ENCODE measurements at regions not wholly inside any gene's neighbourhood (a gene's known extent, or its start where the extent isn't known, plus 50 kb on each side); places are given as distances from the start of the nearest gene placed in this dataset.

DNA sequence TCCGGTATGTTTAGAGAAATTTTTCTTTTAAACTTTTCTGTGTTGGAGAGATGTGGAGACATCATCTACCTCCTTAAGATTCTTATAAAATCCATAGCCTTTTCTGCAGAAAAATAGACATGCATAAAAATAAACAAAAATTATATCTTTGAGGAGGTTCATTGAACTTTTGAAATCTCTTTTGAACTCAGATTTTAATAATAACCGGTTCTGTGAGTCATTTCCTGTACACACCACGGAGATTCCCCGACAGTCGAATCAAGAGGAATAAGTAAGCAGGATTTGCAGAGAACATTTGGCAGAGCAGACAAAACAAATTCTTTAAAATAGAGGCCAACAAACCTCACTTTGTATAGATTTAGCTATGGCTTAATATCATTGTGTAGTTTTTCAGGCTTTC, 918.7 kb upstream of the POU3F4 start:
- no peak for ATAC-seq
- POLR2A ChIA-PET: no interaction called here

DNA sequence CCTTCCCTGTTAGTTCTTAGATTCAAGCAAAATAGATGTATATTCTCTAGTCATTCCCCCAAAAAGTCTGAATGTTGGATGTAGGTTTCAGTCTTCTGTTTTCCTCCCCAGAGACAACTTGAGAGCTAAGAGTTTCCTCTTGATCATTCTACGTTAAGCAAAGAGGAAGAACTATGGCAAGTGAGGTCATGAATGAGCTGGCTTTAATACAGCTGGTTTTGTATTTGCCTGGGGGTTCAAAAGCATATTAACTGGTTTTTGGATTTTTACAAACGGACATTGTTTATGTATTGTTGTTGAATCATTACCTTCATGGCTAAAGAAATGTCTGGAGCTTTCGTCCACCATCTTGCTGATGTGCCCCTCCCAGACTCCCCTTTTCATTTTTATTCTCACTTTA, 916.7 kb upstream of the POU3F4 start:
- Histone ChIP-seq H3K4me1 (no peaks in the 10 kb centered on the region), H3K4me2 (no peak overlapping the region), H3K27ac (no peak overlapping the region), H3K4me3 (no peak overlapping the region), H3K9me3 (no peaks in the 10 kb centered on the region)
- 25% methylated on average over 3 of the region's 3 CpGs for WGBS (ENCODE audit: missing lambda C conversion rate)
- ATAC-seq: no peak
- ChIA-PET POLR2A (no interaction called here), CTCF (no interaction called here)
- no peak for DNase-seq (ENCODE audit: low read depth in 1 of 2, low spot score in 1 of 2)
- FAIRE-seq: peak; percentile 96
- TF ChIP-seq HDAC2 (IDR thresholded peaks at IDR 0.05) (no peak), EHF (CRISPR knock-in tag; IDR thresholded peaks at IDR 0.05) (no peak), NPAS2 (CRISPR knock-in tag; IDR thresholded peaks at IDR 0.05; ENCODE audit: borderline replicate concordance) (no peak), HOXB5 (CRISPR knock-in tag; IDR thresholded peaks at IDR 0.05) (no peak), MYC (IDR thresholded peaks at IDR 0.05; ENCODE audit: borderline replicate concordance, low read length) (no peak), SMC3 (IDR thresholded peaks at IDR 0.05) (no peak), FOSB (CRISPR knock-in tag; IDR thresholded peaks at IDR 0.05) (no peak), GATA3 (IDR thresholded peaks at IDR 0.05; ENCODE audit: borderline replicate concordance) (no peak), CBX8 (IDR thresholded peaks at IDR 0.05) (no peak)
- TF ChIP-seq, protein P1, sequence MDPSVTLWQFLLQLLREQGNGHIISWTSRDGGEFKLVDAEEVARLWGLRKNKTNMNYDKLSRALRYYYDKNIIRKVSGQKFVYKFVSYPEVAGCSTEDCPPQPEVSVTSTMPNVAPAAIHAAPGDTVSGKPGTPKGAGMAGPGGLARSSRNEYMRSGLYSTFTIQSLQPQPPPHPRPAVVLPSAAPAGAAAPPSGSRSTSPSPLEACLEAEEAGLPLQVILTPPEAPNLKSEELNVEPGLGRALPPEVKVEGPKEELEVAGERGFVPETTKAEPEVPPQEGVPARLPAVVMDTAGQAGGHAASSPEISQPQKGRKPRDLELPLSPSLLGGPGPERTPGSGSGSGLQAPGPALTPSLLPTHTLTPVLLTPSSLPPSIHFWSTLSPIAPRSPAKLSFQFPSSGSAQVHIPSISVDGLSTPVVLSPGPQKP (IDR thresholded peaks at IDR 0.05; ENCODE audit: low read depth, low read length): no peak

More for the DNA sequence above, 918.7 kb upstream of the POU3F4 start:
- Histone ChIP-seq H3K4me2 (peak overlapping the region; percentile 49; the same call in 2 of the 3 replicates), H3K27ac (no peak overlapping the region), H3K9me3 (no peaks in the 10 kb centered on the region), H3K4me1 (no peaks in the 10 kb centered on the region), H3K4me3 (no peak overlapping the region)
- CTCF ChIA-PET: no interaction called here
- FAIRE-seq: peak; percentile 88
- DNase-seq (ENCODE audit: low read depth in 1 of 2, low spot score in 1 of 2): peak; percentile 1
- TF ChIP-seq POLR2A (IDR thresholded peaks at IDR 0.05; ENCODE audit: low read length): no peak
- no peak for TF ChIP-seq SMC3 (IDR thresholded peaks at IDR 0.05)
- TF ChIP-seq FOSL2 (IDR thresholded peaks at IDR 0.05): 0 out of 2 replicates have a peak, but pooled peaks have one; percentile 21
- TF ChIP-seq FOSL2 (CRISPR knock-in tag; IDR thresholded peaks at IDR 0.05): no peak
- no peak for TF ChIP-seq HDAC2 (IDR thresholded peaks at IDR 0.05)
- TF ChIP-seq GATA3 (IDR thresholded peaks at IDR 0.05; ENCODE audit: borderline replicate concordance): no peak
- 15% methylated on average over 5 of the region's 5 CpGs for WGBS (ENCODE audit: missing lambda C conversion rate)

DNA sequence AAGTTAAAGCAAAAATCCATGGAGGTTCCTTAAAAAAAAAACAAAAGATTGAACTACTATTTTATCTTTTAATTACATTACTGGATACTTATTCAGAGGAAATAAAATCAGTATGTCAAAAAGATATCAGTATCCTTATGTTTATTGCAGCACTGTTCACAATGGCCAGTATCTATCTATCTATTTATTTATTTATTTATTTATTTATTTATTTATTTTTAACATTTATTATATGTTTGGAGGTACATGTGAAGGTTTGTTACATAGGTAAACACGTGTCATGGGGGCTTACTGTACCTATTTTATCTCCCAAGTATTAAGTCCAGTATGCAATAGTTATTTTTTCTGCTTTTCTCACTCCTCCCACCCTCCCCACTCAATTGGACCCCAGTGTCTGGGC, 881.1 kb upstream of the POU3F4 start:
- FAIRE-seq (no peak), ATAC-seq (no peak), DNase-seq (ENCODE audit: low read depth in 1 of 2, low spot score in 1 of 2) (no peak)
- no peaks in the 10 kb centered on the region for H3K4me1 ChIP-seq
- TF ChIP-seq HOXA7 (CRISPR knock-in tag; IDR thresholded peaks at IDR 0.05) (no peak), EHF (CRISPR knock-in tag; IDR thresholded peaks at IDR 0.05) (no peak)
- CTCF ChIA-PET: no interaction called here
- POLR2A ChIA-PET: no interaction called here
- no peaks in the 10 kb centered on the region for H3K9me3 ChIP-seq
- WGBS (ENCODE audit: missing lambda C conversion rate): 3% methylated on average over 1 of the region's 1 CpG
- no peak overlapping the region for H3K27ac ChIP-seq
- H3K4me3 ChIP-seq: no peak overlapping the region
- H3K4me2 ChIP-seq: no peak overlapping the region

DNA sequence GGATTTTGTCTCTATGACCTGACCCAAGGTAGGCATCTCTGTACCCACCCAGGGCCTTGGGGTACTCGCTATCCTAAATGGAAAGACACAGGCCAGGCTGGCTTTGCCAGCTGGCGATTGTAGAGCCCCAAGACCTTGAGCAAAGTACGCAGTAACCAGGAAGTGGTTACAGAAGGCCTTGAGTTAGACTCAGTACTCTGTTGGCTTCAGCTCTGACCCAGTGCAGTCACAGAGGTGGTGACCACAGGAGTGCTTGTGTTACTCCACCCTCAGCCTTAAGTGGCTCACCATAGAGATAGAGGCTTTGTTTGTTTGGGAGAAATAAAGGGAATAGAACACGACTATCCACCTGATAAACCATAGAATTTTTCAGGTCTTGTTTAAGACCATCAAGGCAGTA, 880.5 kb upstream of the POU3F4 start:
- no peak for DNase-seq (ENCODE audit: low read depth in 1 of 2, low spot score in 1 of 2)
- ATAC-seq: no peak
- H3K9me3 ChIP-seq: no peaks in the 10 kb centered on the region
- H3K4me1 ChIP-seq: no peaks in the 10 kb centered on the region
- no peak overlapping the region for H3K27ac ChIP-seq
- ChIA-PET CTCF (no interaction called here), POLR2A (no interaction called here)
- FAIRE-seq: no peak
- H3K4me3 ChIP-seq: no peak overlapping the region
- WGBS (ENCODE audit: missing lambda C conversion rate): 0% methylated on average over 2 of the region's 4 CpGs
- TF ChIP-seq, protein P2, sequence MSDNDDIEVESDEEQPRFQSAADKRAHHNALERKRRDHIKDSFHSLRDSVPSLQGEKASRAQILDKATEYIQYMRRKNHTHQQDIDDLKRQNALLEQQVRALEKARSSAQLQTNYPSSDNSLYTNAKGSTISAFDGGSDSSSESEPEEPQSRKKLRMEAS (IDR thresholded peaks at IDR 0.05): no peak
- TF ChIP-seq, protein P3, sequence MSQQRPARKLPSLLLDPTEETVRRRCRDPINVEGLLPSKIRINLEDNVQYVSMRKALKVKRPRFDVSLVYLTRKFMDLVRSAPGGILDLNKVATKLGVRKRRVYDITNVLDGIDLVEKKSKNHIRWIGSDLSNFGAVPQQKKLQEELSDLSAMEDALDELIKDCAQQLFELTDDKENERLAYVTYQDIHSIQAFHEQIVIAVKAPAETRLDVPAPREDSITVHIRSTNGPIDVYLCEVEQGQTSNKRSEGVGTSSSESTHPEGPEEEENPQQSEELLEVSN (IDR thresholded peaks at IDR 0.05; ENCODE audit: borderline replicate concordance, low read depth): no peak
- TF ChIP-seq, protein P4, sequence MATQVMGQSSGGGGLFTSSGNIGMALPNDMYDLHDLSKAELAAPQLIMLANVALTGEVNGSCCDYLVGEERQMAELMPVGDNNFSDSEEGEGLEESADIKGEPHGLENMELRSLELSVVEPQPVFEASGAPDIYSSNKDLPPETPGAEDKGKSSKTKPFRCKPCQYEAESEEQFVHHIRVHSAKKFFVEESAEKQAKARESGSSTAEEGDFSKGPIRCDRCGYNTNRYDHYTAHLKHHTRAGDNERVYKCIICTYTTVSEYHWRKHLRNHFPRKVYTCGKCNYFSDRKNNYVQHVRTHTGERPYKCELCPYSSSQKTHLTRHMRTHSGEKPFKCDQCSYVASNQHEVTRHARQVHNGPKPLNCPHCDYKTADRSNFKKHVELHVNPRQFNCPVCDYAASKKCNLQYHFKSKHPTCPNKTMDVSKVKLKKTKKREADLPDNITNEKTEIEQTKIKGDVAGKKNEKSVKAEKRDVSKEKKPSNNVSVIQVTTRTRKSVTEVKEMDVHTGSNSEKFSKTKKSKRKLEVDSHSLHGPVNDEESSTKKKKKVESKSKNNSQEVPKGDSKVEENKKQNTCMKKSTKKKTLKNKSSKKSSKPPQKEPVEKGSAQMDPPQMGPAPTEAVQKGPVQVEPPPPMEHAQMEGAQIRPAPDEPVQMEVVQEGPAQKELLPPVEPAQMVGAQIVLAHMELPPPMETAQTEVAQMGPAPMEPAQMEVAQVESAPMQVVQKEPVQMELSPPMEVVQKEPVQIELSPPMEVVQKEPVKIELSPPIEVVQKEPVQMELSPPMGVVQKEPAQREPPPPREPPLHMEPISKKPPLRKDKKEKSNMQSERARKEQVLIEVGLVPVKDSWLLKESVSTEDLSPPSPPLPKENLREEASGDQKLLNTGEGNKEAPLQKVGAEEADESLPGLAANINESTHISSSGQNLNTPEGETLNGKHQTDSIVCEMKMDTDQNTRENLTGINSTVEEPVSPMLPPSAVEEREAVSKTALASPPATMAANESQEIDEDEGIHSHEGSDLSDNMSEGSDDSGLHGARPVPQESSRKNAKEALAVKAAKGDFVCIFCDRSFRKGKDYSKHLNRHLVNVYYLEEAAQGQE (IDR thresholded peaks at IDR 0.05): no peak
- TF ChIP-seq CHD2 (IDR thresholded peaks at IDR 0.05; ENCODE audit: low read length, partially characterized antibody) (no peak), KDM5A (IDR thresholded peaks at IDR 0.05) (no peak), HEYL (CRISPR knock-in tag; IDR thresholded peaks at IDR 0.05) (no peak), ZFP36 (IDR thresholded peaks at IDR 0.05; ENCODE audit: borderline replicate concordance, partially characterized antibody) (no peak), SMC3 (IDR thresholded peaks at IDR 0.05) (no peak)
- TF ChIP-seq, protein P1 (IDR thresholded peaks at IDR 0.05; ENCODE audit: low read depth, low read length): no peak
- TF ChIP-seq, protein P5, sequence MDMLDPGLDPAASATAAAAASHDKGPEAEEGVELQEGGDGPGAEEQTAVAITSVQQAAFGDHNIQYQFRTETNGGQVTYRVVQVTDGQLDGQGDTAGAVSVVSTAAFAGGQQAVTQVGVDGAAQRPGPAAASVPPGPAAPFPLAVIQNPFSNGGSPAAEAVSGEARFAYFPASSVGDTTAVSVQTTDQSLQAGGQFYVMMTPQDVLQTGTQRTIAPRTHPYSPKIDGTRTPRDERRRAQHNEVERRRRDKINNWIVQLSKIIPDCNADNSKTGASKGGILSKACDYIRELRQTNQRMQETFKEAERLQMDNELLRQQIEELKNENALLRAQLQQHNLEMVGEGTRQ (IDR thresholded peaks at IDR 0.05): no peak
- no peak overlapping the region for H3K4me2 ChIP-seq

Measured in A549 (cell line).